ENCODE measurements at regions not wholly inside any gene's neighbourhood (a gene's known extent, or its start where the extent isn't known, plus 50 kb on each side); places are given as distances from the start of the nearest gene placed in this dataset.
A peak's percentile ranks its signal among the peaks of the same experiment; 100 is the strongest.

- TF ChIP-seq CTCF (conservative IDR thresholded peaks at IDR 0.05; ENCODE audit: low read depth, low read length), result peak; percentile 55
- TF ChIP-seq EZH2 (IDR thresholded peaks at IDR 0.05; ENCODE audit: borderline replicate concordance, low read depth, low read length, poor library complexity, severe bottlenecking), result no peak
Observed at GRCh38 chr13:91045351-91046034, 302.0 kb upstream of the MIR17HG start.

Measured in A673 (cell line).